NCI-H1048 (cell line): ENCODE measurements at regions not wholly inside any gene's neighbourhood (a gene's known extent, or its start where the extent isn't known, plus 50 kb on each side); places are given as distances from the start of the nearest gene placed in this dataset.

ENCODE experiments used
- DNase-seq: peaks from one replicate; lab custom pipeline; 2025; lab: John Stamatoyannopoulos, UW

DNA sequence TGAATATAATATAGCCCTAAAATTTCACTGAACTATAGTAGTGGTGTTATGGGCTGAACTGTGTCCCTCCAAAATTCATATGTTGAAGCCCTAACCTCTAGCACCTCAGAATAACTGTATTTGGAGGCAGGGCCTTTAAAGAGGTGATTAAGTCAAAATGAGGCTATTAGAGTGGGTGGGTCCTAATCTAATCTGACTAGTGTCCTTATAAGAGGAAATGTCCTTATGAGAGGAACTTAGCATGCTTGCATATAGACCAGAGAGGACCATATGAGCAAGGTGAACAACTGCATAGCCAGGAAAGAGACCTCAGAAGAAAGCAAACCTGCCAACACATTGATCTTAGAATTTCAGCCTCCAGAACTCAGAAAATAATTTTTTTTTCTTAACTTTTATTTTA, 238.4 kb downstream of the ZEB2 start:
- no peak for DNase-seq

DNA sequence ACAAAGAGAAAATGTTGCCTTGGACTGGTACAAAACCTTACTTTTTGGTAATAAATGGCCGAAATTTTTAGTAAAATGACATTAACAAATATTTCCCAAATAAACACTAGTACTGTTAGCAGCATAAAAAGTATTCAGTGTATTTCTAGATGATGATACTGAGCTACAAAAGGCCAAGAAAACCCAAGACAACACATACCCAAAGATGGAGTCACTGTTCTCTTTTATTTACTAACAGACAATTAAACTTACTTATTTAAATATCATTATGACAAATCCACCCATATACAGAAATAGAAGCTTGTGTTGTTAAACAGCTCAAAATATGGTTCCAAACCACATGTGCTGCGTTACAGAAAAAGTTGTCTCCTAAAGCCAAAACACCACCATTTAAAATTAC, 239.9 kb downstream of the ZEB2 start:
- no peak for DNase-seq

DNA sequence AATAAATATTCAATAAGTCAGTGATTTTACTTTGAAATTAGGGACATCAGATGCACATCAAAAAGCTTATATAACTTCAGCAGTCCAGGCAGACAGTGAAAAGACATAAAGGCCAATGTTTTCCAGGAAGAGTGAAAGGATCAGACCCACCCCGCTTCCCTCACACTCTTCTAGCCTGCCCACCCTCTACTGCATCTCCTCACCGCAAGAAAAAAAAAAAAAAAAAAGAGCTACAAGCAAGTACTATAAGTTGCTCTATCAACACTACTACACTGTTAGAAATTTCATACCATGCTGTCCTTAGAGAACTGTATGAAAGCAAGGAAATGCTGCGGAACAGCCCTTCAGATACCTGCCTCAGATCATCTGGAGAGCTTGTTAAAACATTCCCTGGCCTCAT, 240.8 kb downstream of the ZEB2 start:
- no peak for DNase-seq

DNA sequence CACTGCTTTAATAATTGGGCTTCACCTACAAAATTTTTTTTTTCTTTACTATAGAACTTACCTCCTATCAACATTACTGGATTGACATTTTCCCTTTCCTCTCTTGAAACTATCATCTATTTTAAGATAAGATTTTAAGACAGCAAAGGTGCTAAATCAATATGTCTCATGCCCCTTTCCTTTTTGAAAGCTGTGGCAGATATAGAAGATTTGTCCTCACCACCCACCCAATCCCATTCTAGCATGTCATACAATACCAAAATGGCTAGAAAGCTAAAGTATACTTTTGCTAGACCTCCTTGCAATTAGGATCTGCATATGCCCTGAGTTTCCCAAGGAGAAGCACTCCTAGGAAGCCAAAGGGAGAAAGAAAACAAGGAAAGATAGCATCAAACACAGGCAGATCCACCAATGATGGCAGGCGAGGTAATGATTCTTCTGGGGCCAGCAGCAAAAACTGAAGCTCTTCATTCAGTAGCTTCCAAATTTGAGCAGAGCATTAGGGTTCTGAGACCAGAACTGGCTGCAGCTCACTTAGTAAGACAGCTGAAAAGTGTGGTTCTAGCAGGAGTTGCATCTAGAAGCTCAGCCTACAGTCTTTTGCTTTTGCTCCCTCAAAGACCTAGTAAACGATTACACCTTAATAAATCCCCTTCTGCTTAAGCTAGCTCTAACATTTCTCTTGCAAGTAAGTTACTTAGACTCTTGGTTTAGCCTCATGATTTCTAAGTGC, 242.1 kb downstream of the ZEB2 start:
- DNase-seq = no peak

DNA sequence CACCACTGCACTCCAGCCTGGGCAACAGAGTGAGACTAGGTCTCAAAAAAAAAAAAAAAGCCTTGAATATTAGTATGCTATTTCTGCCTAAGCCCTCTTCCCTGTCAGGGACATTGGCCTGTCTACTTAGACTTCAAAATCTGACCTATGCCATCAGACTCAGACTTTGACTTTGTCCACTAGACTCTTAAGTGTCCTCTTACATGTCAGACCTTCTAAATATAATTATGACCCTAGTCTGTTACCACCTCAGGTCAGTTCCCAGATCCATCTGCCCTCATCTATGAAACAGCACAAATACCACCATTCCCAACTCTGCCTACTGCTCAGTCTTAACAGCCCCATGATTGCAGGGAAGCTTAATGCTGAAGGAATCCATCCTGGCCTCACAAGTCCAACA, 244.6 kb downstream of the ZEB2 start:
- DNase-seq = no peak

DNA sequence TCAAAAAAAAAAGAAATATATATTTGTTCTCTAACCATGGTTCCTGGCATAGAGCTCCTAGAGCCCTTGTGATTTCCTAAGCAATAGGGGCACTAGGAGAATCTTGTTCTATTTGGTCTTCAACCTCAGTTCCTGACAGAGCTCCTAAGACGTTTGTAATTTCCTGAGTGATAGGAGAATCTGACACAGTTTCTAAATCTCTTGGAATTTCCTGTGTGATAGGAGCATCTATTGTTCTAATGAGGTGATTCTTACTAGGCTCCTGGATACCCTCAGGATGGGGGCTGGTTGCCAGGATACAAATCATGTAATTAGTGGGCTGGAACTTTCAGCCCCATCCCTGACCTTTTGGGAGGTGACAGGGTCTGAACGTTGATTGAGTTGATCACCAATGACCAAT, 245.8 kb downstream of the ZEB2 start:
- DNase-seq = no peak

DNA sequence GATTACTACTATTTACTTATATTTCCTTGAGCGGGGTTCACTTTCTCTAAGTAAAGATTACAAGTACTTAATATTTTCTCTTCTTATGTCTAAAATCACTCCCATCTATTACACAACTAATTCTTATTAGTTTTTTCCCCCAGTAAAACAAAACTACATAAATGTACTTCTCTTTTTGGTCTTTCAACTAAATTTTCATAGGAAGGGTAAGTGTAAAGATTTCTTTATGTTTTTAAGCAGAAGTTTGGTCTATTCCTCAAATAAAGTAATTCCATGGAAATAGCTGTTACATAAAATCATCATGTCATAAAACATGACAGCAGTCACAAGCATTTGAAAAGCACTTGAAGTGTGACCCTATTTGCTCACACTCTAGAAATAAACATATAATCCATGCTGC, 249.0 kb downstream of the ZEB2 start:
- DNase-seq = no peak

DNA sequence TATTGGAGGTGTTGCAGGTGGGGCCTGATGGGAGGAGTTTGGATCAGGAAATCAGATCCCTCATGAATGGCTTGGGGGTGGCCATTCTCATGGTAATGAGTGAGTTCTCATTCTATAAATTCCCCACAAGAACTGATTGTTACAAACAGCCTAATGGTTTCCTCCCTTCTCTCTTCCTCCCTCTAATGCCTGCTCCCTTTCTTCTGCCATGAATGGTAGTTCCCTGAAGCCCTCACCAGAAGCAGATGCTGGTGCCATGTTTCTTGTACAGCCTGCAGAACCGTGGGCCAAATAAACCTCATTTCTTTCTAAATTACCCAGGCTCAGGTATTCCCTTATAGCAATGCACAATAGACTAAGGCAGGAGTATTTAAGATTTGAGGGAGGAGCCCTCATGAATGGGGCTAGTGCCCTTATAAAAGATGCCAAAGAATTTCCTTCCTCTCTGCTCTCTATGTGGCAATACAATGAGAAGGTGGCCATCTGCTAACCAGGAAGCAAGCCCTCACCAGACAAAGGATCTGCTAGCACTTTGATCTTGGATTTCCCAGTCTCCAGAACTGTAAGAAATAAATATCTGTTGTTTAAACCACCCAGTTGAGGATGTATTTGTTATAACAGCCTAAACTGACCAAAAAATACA, 251.8 kb downstream of the ZEB2 start:
- DNase-seq = no peak

DNA sequence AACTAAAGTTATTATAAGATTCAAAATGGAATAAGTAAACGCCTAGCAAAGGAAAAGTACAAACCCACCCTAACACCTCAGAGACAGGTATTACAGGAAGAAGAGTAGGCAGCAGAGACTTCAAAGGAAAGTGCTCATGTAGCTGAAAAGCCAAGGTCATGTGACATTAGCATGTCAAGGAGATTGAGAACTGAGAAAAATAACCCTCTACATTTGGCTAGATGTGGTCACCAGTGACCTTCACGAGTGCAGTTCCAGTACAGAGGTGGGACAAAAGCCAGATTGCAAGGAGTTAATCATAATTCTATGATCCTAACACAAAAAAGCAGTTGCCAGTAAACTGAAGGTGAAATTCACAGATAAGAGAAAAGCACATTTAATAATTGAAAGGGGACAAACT, 252.7 kb downstream of the ZEB2 start:
- DNase-seq = no peak

DNA sequence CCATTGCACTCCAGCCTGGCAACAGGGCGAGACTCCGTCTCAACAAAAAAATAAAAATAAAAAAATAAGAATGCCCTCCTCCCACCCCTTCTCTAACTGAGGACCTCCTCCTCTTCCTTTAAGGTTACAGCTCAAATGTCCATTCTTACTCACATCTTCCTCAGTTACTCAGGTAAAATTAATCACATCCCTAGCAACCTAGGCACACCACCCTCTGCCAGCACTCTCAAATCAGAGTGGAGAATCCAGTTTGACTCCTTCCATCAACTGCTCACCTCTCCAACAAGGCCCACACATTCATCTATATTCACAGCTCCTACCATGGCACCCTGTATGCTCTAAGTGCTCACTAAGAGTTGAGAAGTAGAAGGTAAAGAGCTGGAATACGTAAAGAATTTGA, 254.3 kb downstream of the ZEB2 start:
- no peak for DNase-seq

DNA sequence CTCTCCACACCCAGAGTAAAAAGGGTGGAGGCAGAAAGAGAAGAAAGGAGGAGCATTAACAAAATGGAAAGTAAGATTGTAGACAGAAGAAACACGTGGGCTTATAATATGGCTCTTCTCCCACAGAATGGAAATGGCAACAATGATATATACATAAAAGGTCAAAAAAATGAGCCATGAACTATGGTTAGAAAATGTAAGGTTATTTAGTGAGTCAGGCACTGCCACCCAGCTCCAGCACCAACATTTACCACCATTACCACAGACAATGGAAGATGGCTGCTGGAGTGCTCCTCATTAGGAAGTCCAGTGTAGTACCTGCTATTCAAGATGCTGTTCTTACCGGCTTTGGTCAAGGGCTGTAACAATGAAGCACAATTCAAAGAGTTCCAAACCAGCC, 258.0 kb downstream of the ZEB2 start:
- no peak for DNase-seq

DNA sequence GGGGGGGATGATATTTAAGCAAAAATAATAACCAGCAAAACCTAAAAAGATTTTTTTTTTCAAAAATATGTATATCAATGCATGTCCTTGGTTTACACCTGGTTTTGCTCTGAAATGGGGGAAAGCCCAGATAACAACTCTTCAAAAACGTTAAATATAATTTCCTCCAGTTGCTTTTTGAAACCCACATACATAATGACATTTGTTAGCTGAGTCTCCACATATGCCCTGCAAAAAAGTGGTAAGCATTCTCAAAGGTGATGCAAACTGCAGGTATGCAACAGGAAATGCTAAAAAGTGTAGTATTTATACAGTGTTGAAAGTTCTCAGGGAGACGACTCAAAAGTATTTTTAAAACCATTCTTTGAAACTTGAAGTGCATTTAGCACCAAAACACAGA, 258.6 kb downstream of the ZEB2 start:
- DNase-seq = no peak

DNA sequence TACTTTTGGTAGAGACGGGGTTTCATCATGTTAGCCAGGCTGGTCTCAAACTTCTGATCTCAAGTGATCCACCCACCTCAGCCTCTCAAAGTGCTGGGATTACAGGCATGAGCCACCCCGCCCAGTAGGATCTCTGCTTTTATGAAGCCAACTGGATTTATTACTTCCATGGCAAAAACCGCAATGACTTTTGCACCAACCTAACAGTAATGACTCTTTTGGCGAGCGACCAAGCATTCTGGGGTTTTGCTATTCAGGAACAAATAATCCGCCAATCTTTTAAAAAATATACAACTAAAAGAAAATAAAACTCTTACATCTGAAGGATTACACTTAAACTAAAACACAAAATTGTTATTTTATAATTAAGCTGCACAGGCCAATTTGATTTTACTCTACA, 260.6 kb downstream of the ZEB2 start:
- DNase-seq = no peak

DNA sequence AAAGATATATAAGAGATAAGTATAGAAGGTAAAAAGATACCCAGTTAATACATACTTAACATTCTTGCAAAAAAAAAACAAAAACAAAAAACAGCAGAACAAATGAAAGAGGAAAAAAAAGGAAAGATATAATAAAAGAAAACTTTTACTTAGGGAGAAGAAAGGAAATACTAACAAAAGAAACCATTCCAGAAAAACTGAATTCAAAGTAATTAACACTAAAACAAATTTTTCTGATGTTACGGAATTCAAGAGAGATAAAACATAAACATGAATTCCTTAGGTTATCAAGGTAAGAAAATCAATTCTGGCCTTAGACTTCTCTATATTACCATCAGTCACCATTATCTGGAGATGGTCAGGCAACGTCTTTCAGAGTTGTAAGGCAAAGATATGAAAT, 261.8 kb downstream of the ZEB2 start:
- DNase-seq = no peak

DNA sequence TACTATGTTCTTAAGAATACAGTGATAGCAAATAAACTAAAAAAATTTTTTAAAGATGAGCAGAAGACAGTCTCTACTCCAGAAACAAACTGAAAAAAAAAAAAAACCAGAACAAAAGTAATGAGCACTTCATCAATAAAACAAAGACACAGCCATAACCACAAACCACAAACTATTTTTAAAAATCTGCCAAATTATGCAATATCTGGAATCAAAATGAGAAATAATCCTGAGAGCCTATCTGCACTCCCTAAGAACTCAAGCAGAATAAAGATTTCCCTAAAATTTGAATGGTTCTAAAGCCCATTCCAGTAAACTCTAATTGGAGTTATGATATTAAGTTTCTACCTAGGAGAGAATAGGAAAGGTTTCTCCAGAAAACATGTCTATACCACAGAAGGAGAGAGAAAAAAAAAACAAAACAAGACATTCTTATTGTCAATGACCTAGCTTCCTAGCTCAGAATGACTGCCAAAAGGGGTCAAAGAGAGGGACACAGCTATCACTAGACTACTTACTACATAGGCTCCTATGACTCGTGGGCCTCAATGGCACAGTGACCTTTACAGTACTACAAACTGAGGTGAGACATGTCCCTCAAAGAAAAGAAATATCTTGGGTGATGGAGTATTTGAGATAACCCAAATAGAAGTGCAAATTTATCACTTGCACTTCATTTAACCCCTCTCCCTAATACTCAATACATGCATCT, 262.8 kb downstream of the ZEB2 start:
- no peak for DNase-seq

DNA sequence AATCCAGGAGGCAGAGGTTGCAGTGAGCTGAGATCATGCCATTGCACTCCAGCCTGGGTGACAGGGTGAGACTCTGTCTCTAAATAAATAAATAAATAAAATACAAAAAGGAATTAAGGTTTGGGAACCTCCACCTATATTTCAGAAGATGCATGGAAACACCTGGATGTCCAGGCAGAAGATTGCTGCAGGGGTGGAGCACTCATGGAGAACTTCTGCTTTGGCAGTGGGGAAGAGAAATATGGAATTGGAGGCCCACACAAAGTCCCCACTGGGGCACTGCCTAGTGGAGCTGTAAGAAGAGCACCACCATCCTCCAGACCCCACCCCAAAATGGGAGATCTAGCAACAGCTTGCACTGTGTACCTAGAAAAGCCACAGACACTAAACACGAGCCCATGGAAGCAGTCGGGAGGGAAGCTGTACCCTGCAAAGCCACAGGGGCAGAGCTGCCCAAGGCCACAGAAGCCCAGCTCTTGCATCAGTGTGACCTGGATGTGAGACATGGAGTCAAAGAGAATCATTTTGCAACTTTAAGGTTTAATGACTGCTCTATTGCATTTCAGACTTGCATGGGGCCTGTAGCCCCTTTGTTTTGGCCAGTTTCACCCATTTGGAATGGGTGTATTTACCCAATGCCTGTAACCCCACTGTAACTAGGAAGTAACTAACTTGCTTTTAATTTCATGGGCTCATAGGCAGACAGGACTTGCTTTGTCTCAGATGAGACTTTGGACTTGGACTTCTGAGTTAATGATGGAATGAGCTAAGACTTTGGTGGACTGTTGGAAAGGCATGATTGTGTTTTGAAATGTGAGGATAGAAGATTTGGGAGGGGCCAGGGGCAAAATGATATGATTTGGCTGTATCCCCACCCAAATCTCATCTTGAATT, 265.3 kb downstream of the ZEB2 start:
- DNase-seq = no peak

DNA sequence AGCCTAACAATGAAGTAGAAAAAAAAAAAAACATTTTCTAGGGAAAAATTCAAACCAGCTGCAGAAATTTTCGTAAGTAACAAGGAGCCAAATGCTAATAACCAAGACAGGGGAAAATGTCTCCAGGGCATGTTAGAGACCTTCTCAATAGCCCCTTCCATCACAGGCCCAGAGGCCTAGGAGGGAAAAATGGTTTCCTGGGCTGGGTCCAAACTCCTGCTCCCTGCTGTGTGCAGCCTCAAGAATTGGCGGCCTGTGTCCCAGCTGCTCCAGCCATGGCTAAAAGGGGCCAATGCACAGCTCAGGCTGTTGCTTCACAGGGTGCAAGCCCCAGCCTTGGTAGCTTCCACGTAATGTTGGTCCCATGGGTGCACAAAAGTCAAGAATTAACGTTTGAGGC, 266.2 kb downstream of the ZEB2 start:
- no peak for DNase-seq

DNA sequence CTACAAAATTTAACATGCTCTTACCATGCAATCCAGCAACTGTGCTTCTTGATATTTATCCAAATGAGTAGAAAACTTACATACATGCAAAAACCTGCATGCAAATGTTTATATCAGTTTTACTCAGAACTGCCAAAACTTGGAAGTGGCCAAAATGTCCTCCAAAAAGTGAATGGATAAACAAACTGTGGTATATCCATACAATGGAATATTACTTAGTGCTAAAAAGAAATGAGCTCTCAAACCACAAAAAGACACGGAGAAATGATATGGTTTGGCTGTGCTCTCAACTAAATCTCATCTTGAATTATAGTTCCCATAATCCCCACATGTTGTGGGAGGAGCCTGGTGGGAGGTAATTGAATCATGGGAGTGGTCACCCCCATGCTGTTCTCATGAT, 267.2 kb downstream of the ZEB2 start:
- no peak for DNase-seq

DNA sequence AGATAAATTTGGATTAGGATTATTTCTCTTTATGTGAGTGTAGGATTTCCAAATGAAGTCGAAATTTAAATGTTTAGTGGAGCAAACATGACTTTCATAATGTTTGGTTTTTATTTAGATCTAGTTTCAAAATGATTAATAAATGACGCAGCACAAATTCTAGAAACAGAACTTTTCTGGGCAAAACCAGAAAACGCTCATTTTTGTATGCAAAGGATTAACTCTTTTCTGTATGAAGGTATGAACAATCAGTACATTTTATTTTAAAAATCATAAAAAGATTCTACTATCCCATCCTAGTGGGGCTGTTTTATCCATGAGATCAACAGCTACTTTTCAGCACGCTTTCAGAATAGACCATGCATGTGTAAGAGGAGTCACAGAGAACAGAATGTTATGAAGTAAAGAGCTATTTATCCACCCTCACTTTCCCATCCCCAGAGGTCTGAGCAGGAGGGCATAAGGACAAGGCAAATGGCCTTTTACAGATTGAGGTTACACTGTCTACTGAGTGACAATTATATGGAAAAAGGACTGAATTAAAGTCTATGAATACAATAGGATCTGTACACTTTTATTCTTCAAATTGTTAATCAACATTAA, 270.8 kb downstream of the ZEB2 start:
- no peak for DNase-seq

DNA sequence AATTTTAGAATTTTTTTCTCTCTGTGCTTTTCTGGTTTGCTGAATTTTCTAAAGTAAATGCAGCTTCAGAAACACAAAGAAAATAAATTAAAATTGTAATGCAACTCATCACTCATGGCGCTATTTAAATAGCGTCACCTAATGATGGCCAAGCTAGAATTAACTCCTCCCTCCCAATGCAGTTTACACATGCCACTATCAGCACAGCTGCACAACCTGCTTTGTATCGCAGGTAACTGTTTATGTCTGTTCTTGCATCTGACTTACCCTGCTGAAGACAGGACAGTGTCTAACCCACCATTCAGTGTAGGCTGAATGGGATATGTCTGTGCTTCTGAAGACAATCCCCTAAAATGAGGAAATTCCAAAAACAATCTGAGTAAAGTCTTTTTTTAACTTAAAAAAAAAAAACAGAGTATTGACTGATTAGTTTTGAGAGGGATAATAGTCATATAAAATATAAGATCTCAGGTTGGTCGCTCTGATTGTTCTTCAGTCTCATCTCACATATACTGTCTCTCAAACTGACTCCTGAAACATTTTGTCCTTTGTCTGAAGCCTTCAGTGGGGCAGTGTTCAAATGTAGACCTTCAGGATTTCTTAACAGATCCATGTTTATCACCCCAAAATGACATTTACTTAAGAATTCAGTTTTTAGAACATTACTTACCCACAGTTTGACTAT, 271.4 kb downstream of the ZEB2 start:
- DNase-seq = no peak

DNA sequence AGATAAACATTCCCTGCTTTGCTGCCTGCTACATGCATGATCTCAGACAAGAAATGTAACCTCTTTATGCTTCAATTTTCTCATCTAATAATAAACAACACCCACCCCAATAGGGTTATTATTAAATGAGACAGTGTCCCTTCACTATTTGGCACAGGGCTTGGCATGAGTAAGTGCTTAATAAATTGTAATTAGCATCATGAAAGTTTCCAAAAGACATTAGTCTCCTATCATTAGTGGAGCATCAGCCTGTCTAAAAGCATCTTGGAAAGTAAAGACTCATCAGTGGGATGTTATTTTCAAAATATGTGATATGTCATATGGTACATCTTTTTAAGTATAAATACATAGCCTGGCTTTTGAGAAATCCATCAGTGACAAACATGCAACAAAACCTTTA, 275.0 kb downstream of the ZEB2 start:
- DNase-seq = no peak
